ENCODE measurements at regions not wholly inside any gene's neighbourhood (a gene's known extent, or its start where the extent isn't known, plus 50 kb on each side); places are given as distances from the start of the nearest gene placed in this dataset. TPM values are rescaled to one million over a fixed set of nuclear protein-coding genes. Genes with fewer than 3 reads are reported as not detected.

DNA sequence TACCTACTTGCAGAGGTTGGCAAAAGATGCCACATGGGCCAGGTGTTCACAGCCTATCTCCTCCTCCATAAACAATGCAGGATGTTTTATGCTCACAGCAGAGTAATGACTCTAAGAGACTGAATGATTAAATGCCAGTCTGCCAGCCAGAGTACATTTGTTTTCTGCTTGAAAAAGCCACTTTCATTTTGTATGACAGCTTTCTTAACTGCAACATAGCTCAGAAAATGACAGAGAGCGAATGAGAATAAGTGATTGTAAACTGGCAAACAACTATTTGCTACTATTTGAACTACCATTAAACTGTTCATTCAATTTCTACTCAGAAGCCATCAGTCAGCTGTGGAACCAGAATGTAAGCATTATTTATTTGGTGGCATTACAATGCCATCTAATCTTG, 50.6 kb upstream of the DCC start:
- no peaks in the 10 kb centered on the region for H3K4me1 ChIP-seq (ENCODE audit: control insufficient read depth in 1 of 2, insufficient read depth in 2 of 2, low read length in 2 of 2)
- no peaks in the 10 kb centered on the region for H3K9me3 ChIP-seq (replicated peaks in 1 of 2; ENCODE audit: control insufficient read depth in 1 of 2, insufficient read depth in 1 of 2, low read length in 2 of 2)
- DNase-seq = no peak
- H3K4me1 Mint-ChIP-seq = no peaks in the 10 kb centered on the region
- H3K9ac ChIP-seq (ENCODE audit: insufficient read depth, low read length, poor library complexity, severe bottlenecking) = no peak overlapping the region
- H3K36me3 Mint-ChIP-seq = no peaks in the 10 kb centered on the region
- no peak overlapping the region for H3K4me3 ChIP-seq (replicated peaks in 1 of 3; ENCODE audit: low read depth in 2 of 3, low read length in 3 of 3)
- no peak overlapping the region for H3K27ac Mint-ChIP-seq
- intact Hi-C loops (cut with micrococcal nuclease) = no loop called here
- H4K20me1 ChIP-seq (ENCODE audit: insufficient read depth, low read length) = no peaks in the 10 kb centered on the region
- H3K27me3 ChIP-seq (ENCODE audit: control insufficient read depth in 2 of 2, insufficient read depth in 2 of 2, low read length in 2 of 2) = no peaks in the 10 kb centered on the region
- peaks cover 0 to 2% (median 0%) of the 10 kb centered on the region in 3 donors for H3K27me3 Mint-ChIP-seq (ENCODE audit: low read depth in 3 of 3)
- no peak overlapping the region for H2AFZ ChIP-seq (ENCODE audit: insufficient read depth, low read depth, low read length, poor library complexity, severe bottlenecking)
- no peaks in the 10 kb centered on the region for H3K36me3 ChIP-seq (replicated peaks in 1 of 2; ENCODE audit: control insufficient read depth in 1 of 2, insufficient read depth in 2 of 2, low read length in 2 of 2)
- H3K4me2 ChIP-seq (replicated peaks; ENCODE audit: extremely low read depth, low read length, poor library complexity, severe bottlenecking) = no peak overlapping the region
- H3K27ac ChIP-seq (ENCODE audit: low read depth in 1 of 2, low read length in 2 of 2) = no peak overlapping the region
- no CpG with 5 or more reads among the region's 1 CpG for WGBS (ENCODE audit: insufficient coverage)
- peaks cover 0 to 2% (median 0%) of the 10 kb centered on the region in 7 donors for H3K9me3 Mint-ChIP-seq
- TF ChIP-seq CTCF (IDR thresholded peaks at IDR 0.05) = no peak
- H3K79me2 ChIP-seq (ENCODE audit: insufficient read depth, low read length) = no peaks in the 10 kb centered on the region
- H3K4me3 Mint-ChIP-seq = no peak overlapping the region

Small RNAs in the stretch of these regions (small RNA-seq; reads per million reads assigned to genes)
- gene RNU1-46P (ENCODE audit: insufficient read length, low read depth) = not detected

All from CD14-positive monocyte (primary cell).